ENCODE measurements at regions not wholly inside any gene's neighbourhood (a gene's known extent, or its start where the extent isn't known, plus 50 kb on each side); places are given as distances from the start of the nearest gene placed in this dataset.

GRCh38 chr16:49014277-49015224, 267.1 kb downstream of the CBLN1 start:
- no peak overlapping the region for H3K27ac Mint-ChIP-seq
- H3K4me3 Mint-ChIP-seq (ENCODE audit: low read depth) = no peak overlapping the region
- no peaks in the 10 kb centered on the region for H3K27me3 Mint-ChIP-seq (ENCODE audit: low read depth)
- DNase-seq (ENCODE audit: low spot score) = no peak
- H3K4me1 Mint-ChIP-seq (ENCODE audit: low read depth) = no peaks in the 10 kb centered on the region
- intact Hi-C loops (cut with micrococcal nuclease) = no loop called here
- no peaks in the 10 kb centered on the region for H3K36me3 Mint-ChIP-seq (ENCODE audit: low read depth)
- no peaks in the 10 kb centered on the region for H3K9me3 Mint-ChIP-seq

DNA sequence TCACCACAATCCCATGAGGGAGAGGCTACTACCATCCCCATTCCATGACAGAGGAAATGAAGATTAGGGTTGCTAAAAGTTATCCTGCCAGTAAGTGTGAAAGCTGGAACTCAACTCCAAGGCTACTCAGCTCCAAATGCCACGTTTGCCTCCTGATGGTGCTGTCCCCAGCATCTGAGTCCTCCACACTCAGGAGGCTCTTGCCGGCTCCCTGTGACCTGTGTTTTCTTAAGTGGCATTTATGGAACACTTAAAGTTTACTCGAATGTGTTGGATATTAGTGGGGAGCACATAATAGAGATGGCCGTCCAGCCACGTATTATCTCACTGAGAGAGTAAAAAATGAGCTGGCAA, 267.9 kb downstream of the CBLN1 start:
- DNase-seq (ENCODE audit: low spot score) = no peak
- intact Hi-C loops (cut with micrococcal nuclease) = no loop called here
- Mint-ChIP-seq H3K4me3 (ENCODE audit: low read depth) (no peak overlapping the region), H3K27ac (no peak overlapping the region), H3K36me3 (ENCODE audit: low read depth) (no peaks in the 10 kb centered on the region), H3K4me1 (ENCODE audit: low read depth) (no peaks in the 10 kb centered on the region), H3K27me3 (ENCODE audit: low read depth) (no peaks in the 10 kb centered on the region), H3K9me3 (no peaks in the 10 kb centered on the region)

DNA sequence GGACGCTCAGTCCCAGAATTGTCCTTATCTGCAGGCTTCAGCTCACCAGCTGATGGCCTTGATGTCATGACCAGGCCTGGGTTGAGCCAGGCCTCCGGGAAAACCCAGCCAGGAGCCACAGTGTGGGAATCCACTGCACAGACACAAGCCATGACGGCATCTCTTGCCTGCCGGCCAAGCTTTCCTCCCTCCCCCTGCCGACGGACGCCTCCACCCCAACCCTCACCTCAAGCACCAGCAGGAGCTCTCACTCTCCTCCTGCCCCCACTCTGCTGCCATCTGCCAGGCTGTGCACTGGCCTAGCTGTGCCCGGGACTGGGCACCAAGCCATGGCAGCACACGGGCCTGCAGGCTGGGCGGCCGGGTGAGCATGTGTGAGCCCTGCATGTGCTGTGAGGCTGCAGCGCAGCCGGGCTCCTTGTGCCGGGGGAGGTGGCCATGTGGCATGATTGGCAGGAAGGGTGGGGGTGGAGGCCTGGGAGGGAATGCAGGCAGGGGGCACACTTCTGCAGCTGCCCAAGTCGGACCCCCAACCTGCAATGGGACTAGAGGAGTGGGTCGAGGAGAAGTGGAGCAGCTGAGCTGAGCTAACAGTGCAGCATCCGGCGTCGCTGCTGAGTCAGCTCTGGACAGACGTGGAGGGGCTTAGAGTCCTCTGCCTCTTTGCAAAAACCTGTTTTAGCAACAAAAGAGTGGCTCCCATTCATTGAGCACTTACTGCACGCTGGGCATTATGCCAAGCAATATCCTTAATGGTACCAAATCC, 268.5 kb downstream of the CBLN1 start:
- intact Hi-C loops (cut with micrococcal nuclease) = no loop called here
- Mint-ChIP-seq H3K9me3 (no peaks in the 10 kb centered on the region), H3K36me3 (ENCODE audit: low read depth) (no peaks in the 10 kb centered on the region), H3K4me3 (ENCODE audit: low read depth) (no peak overlapping the region), H3K27ac (no peak overlapping the region), H3K27me3 (ENCODE audit: low read depth) (no peaks in the 10 kb centered on the region), H3K4me1 (ENCODE audit: low read depth) (no peaks in the 10 kb centered on the region)
- no peak for DNase-seq (ENCODE audit: low spot score)

- Mint-ChIP-seq H3K4me1 (ENCODE audit: low read depth) (no peaks in the 10 kb centered on the region), H3K9me3 (no peaks in the 10 kb centered on the region), H3K27ac (no peak overlapping the region), H3K36me3 (ENCODE audit: low read depth) (no peaks in the 10 kb centered on the region), H3K4me3 (ENCODE audit: low read depth) (no peak overlapping the region), H3K27me3 (ENCODE audit: low read depth) (no peaks in the 10 kb centered on the region)
- DNase-seq (ENCODE audit: low spot score) = no peak
- intact Hi-C loops (cut with micrococcal nuclease) = no loop called here
These were observed 269.7 kb downstream of the CBLN1 start for GRCh38 chr16:49011901-49012300.

- no peaks in the 10 kb centered on the region for H3K36me3 Mint-ChIP-seq (ENCODE audit: low read depth)
- no peaks in the 10 kb centered on the region for H3K4me1 Mint-ChIP-seq (ENCODE audit: low read depth)
- H3K9me3 Mint-ChIP-seq = no peaks in the 10 kb centered on the region
- H3K4me3 Mint-ChIP-seq (ENCODE audit: low read depth) = no peak overlapping the region
- no peak for DNase-seq (ENCODE audit: low spot score)
- intact Hi-C loops (cut with micrococcal nuclease) = no loop called here
- H3K27ac Mint-ChIP-seq = no peak overlapping the region
- H3K27me3 Mint-ChIP-seq (ENCODE audit: low read depth) = no peaks in the 10 kb centered on the region
These were observed 270.8 kb downstream of the CBLN1 start for GRCh38 chr16:49010879-49011278.

GRCh38 chr16:49010396-49010795, 271.2 kb downstream of the CBLN1 start:
- intact Hi-C loops (cut with micrococcal nuclease) = no loop called here
- Mint-ChIP-seq H3K27ac (no peak overlapping the region), H3K27me3 (ENCODE audit: low read depth) (no peaks in the 10 kb centered on the region), H3K4me1 (ENCODE audit: low read depth) (no peaks in the 10 kb centered on the region), H3K9me3 (no peaks in the 10 kb centered on the region), H3K4me3 (ENCODE audit: low read depth) (no peak overlapping the region), H3K36me3 (ENCODE audit: low read depth) (no peaks in the 10 kb centered on the region)
- DNase-seq (ENCODE audit: low spot score) = no peak

DNA sequence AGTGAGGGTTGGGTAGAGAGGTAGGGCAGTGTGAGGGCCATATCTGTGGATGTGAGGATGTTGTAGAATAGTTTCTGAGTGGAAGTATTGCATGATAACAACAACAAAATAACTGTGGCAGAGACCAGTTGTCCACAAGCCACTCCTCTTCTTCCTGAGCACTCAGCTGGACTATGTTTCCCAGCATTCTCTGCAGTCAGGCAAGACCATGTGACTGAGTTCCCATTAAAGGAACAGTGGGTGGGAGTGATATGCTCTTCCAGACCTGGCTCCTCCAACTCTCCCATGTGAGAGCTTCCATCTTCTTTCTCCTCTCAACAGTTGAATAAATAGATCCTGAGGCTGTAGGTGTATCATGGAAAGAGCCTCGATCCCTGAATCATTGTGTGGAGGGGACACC, 272.4 kb downstream of the CBLN1 start:
- DNase-seq (ENCODE audit: low spot score) = no peak
- Mint-ChIP-seq H3K4me3 (ENCODE audit: low read depth) (no peak overlapping the region), H3K36me3 (ENCODE audit: low read depth) (no peaks in the 10 kb centered on the region), H3K27ac (no peak overlapping the region), H3K9me3 (no peaks in the 10 kb centered on the region), H3K27me3 (ENCODE audit: low read depth) (no peaks in the 10 kb centered on the region), H3K4me1 (ENCODE audit: low read depth) (no peaks in the 10 kb centered on the region)
- intact Hi-C loops (cut with micrococcal nuclease) = no loop called here

DNA sequence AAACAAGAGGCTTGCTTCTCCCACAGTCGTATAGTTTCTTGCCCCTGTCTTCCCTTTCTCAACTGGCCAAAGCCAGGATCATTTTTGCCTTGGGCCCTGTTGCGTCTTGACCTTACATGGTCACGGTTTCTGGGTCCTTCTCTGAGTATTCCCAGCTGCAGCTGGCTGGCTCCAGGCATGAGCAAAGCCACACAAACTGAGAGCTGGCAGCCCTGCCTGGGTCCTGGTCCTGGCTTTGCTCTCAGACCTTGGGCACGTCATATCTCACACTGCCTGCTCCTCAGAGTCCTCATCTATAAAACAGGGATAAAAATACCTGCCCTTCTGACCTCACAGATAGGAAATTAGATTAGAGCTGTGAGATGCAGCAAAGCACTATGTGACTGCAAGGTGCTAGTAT, 277.6 kb downstream of the CBLN1 start:
- no peaks in the 10 kb centered on the region for H3K36me3 Mint-ChIP-seq (ENCODE audit: low read depth)
- no peaks in the 10 kb centered on the region for H3K4me1 Mint-ChIP-seq (ENCODE audit: low read depth)
- intact Hi-C loops (cut with micrococcal nuclease) = no loop called here
- no peak overlapping the region for H3K27ac Mint-ChIP-seq
- H3K4me3 Mint-ChIP-seq (ENCODE audit: low read depth) = no peak overlapping the region
- no peaks in the 10 kb centered on the region for H3K9me3 Mint-ChIP-seq
- no peak for DNase-seq (ENCODE audit: low spot score)
- no peaks in the 10 kb centered on the region for H3K27me3 Mint-ChIP-seq (ENCODE audit: low read depth)

DNA sequence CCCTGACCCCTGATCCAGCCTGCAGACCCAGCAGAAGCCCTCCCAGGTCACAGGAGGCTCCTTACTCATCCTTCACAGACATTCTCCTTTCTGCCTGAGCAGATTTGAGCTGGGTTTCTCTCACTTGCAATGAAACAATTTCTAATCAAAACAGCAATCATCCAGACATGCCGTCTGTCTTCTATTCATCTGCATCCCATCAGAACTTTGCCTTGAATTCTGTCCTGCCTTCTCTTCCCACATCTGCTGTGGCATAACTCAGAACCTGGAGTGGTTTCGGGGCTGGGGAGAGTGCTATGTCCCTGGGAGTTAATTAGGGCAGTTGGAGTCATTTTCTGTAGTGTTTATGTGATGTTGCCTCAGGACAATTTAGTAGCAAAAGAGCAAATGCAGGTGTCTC, 278.6 kb downstream of the CBLN1 start:
- no peak overlapping the region for H3K4me3 Mint-ChIP-seq (ENCODE audit: low read depth)

DNA sequence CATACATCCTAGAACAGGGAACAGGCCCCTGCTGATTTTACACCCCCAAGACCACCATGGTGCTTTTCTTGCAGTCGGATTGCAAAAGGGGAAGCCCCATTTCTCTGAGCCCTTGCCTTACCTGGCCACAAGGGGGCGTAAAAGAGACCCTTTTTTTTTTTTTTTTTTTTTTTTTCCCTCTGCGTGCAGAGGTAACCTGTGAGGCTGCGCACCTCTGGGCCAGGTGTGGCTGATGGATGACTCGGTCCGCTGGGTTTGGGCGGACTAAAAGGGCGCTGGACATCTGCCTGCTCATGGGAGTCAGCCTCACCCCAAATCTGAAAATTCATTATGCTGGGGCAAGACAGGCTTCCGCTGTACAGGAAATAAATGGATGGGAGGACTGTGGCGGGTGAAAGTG, 281.0 kb downstream of the CBLN1 start:
- Mint-ChIP-seq H3K9me3 (no peaks in the 10 kb centered on the region), H3K27ac (no peak overlapping the region), H3K4me3 (ENCODE audit: low read depth) (no peak overlapping the region), H3K27me3 (ENCODE audit: low read depth) (no peaks in the 10 kb centered on the region), H3K36me3 (ENCODE audit: low read depth) (no peaks in the 10 kb centered on the region), H3K4me1 (ENCODE audit: low read depth) (no peaks in the 10 kb centered on the region)
- intact Hi-C loops (cut with micrococcal nuclease) = no loop called here
- DNase-seq (ENCODE audit: low spot score) = no peak

More for the DNA sequence above, 278.6 kb downstream of the CBLN1 start:
- Mint-ChIP-seq H3K4me1 (ENCODE audit: low read depth) (no peaks in the 10 kb centered on the region), H3K27me3 (ENCODE audit: low read depth) (no peaks in the 10 kb centered on the region), H3K27ac (no peak overlapping the region), H3K36me3 (ENCODE audit: low read depth) (no peaks in the 10 kb centered on the region), H3K9me3 (no peaks in the 10 kb centered on the region)
- intact Hi-C loops (cut with micrococcal nuclease) = no loop called here
- DNase-seq (ENCODE audit: low spot score) = no peak

GRCh38 chr16:48999508-48999907, 282.1 kb downstream of the CBLN1 start:
- H3K27ac Mint-ChIP-seq = no peak overlapping the region
- H3K36me3 Mint-ChIP-seq (ENCODE audit: low read depth) = no peaks in the 10 kb centered on the region
- H3K4me1 Mint-ChIP-seq (ENCODE audit: low read depth) = no peaks in the 10 kb centered on the region
- DNase-seq (ENCODE audit: low spot score) = no peak
- intact Hi-C loops (cut with micrococcal nuclease) = no loop called here
- H3K4me3 Mint-ChIP-seq (ENCODE audit: low read depth) = no peak overlapping the region
- H3K27me3 Mint-ChIP-seq (ENCODE audit: low read depth) = no peaks in the 10 kb centered on the region
- no peaks in the 10 kb centered on the region for H3K9me3 Mint-ChIP-seq

GRCh38 chr16:48999044-48999443, 282.6 kb downstream of the CBLN1 start:
- H3K4me3 Mint-ChIP-seq (ENCODE audit: low read depth) = no peak overlapping the region
- no peaks in the 10 kb centered on the region for H3K27me3 Mint-ChIP-seq (ENCODE audit: low read depth)
- no peak for DNase-seq (ENCODE audit: low spot score)
- H3K9me3 Mint-ChIP-seq = no peaks in the 10 kb centered on the region
- no peaks in the 10 kb centered on the region for H3K4me1 Mint-ChIP-seq (ENCODE audit: low read depth)
- intact Hi-C loops (cut with micrococcal nuclease) = no loop called here
- no peaks in the 10 kb centered on the region for H3K36me3 Mint-ChIP-seq (ENCODE audit: low read depth)
- H3K27ac Mint-ChIP-seq = no peak overlapping the region

DNA sequence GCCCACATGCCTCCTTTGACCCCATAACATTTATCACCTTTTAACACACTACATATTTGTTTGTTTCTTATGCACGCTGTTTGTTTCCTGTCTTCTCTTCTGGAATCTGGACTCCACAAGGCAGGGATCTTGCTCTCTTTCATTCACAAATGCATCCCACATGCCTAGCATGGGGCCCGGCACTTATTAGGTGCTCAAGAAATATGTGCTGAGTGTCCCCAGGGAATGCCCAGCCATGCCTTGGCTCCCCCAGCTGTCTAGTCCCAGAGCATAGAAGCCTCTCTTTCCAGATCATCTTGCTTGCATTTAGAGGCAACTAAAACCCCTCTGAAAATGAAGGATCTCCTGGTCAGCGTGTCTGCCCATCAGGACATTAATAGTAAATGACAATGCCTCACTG, 283.7 kb downstream of the CBLN1 start:
- H3K36me3 Mint-ChIP-seq (ENCODE audit: low read depth) = no peaks in the 10 kb centered on the region
- H3K27ac Mint-ChIP-seq = no peak overlapping the region
- intact Hi-C loops (cut with micrococcal nuclease) = no loop called here
- H3K9me3 Mint-ChIP-seq = no peaks in the 10 kb centered on the region
- no peaks in the 10 kb centered on the region for H3K27me3 Mint-ChIP-seq (ENCODE audit: low read depth)
- no peak overlapping the region for H3K4me3 Mint-ChIP-seq (ENCODE audit: low read depth)
- no peak for DNase-seq (ENCODE audit: low spot score)
- H3K4me1 Mint-ChIP-seq (ENCODE audit: low read depth) = no peaks in the 10 kb centered on the region
